Gastroesophageal sphincter (tissue), 4 donors: ENCODE measurements at regions not wholly inside any gene's neighbourhood (a gene's known extent, or its start where the extent isn't known, plus 50 kb on each side); places are given as distances from the start of the nearest gene placed in this dataset.

ENCODE experiments used
- ATAC-seq: fragments of 150-250 bp; one replicate; pipeline ENCODE4 v1.9.1; 2016; ENCODE audit warnings: mild to moderate bottlenecking, moderate library complexity
- H3K27ac ChIP-seq, 4 donors: fragments of 200-600 bp; sonication (generic) in 3 of 4; 1 replicate in 3 of 4; 2 replicates in 1 of 4; pipeline ENCODE4 v1.5.1; 2016 to 2019
- H3K27me3 ChIP-seq: fragments of 200-600 bp; sonication (generic); one replicate; pipeline ENCODE4 v1.5.1; 2019
- H3K36me3 ChIP-seq, 2 donors: fragments of 200-600 bp; sonication (generic); one replicate each; pipeline ENCODE4 v1.5.1; 2019; ENCODE audit warnings: control low read depth in 1 of 2
- H3K4me1 ChIP-seq, 3 donors: fragments of 200-600 bp; sonication (generic); 1 replicate in 2 of 3; 2 replicates in 1 of 3; pipeline ENCODE4 v1.5.1; 2016 to 2019; ENCODE audit warnings: control low read depth in 2 of 3
- H3K4me3 ChIP-seq, 2 donors: fragments of 200-600 bp; sonication (generic); one replicate each; pipeline ENCODE4 v1.5.1; 2019; ENCODE audit warnings: mild to moderate bottlenecking in 1 of 2, moderate library complexity in 1 of 2
- H3K9me3 ChIP-seq, 3 donors: fragments of 200-600 bp; sonication (generic); one replicate each; pipeline ENCODE4 v1.5.1; 2017 to 2019; ENCODE audit warnings: control low read depth in 2 of 3
- EP300 ChIP-seq: sonication (generic); formaldehyde crosslinking; IDR thresholded peaks from one replicate; pipeline ENCODE4 v1.6.1; 2017; ENCODE audit warnings: antibody characterized with exemption, mild to moderate bottlenecking
- POLR2A ChIP-seq, 2 donors: fragments of 450-650 bp; IDR thresholded peaks; one replicate each; pipeline ENCODE4 v1.6.1; 2017; ENCODE audit warnings: antibody characterized with exemption in 2 of 2, mild to moderate bottlenecking in 2 of 2, moderate library complexity in 1 of 2
- POLR2AphosphoS5 ChIP-seq: sonication (generic); formaldehyde crosslinking; IDR thresholded peaks from one replicate; pipeline ENCODE4 v1.6.1; 2017; ENCODE audit warnings: antibody characterized with exemption
- WGBS, 2 donors: methylation state at CpG; one replicate each; pipeline ENCODE4 v1.1.5; 2018; ENCODE audit warnings: low coverage in 1 of 2; 5-methylcytosine and 5-hydroxymethylcytosine counted together
- TF ChIP-seq, protein P1 (sequence below), 4 experiments: fragments of 200-600 bp in 2 of 4; fragments of 450-650 bp in 2 of 4; sonication (generic) in 1 of 4; IDR thresholded peaks; one replicate each; pipeline ENCODE4 v1.5.1; 2017 to 2019; ENCODE audit warnings: antibody characterized with exemption in 4 of 4, mild to moderate bottlenecking in 2 of 4, moderate library complexity in 2 of 4

DNA sequence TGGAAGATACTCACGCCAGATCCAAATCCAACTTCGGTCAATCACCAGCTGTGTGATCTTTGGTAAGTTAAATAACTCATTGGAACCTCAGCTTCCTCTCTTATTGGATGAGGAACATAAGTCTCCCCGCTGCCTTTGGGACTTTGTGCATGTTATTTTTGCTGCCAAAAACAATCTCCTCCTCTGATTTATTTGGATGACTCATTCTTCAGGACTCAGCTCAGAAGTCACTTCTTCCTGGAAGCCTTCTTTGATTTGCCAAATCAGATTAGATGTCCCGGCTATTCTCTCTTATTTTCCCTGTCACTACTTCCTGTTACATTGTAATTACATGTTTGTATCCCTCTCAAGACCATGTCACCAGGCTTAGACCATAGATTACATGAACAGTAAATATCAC lies 138.0 kb upstream of the BOD1L1 start:
- no peaks in the 10 kb centered on the region for H3K27me3 ChIP-seq
- TF ChIP-seq POLR2AphosphoS5 (no peak), EP300 (no peak), POLR2A (IDR thresholded peaks at IDR 0.05) (no peak)
- TF ChIP-seq, protein P1, sequence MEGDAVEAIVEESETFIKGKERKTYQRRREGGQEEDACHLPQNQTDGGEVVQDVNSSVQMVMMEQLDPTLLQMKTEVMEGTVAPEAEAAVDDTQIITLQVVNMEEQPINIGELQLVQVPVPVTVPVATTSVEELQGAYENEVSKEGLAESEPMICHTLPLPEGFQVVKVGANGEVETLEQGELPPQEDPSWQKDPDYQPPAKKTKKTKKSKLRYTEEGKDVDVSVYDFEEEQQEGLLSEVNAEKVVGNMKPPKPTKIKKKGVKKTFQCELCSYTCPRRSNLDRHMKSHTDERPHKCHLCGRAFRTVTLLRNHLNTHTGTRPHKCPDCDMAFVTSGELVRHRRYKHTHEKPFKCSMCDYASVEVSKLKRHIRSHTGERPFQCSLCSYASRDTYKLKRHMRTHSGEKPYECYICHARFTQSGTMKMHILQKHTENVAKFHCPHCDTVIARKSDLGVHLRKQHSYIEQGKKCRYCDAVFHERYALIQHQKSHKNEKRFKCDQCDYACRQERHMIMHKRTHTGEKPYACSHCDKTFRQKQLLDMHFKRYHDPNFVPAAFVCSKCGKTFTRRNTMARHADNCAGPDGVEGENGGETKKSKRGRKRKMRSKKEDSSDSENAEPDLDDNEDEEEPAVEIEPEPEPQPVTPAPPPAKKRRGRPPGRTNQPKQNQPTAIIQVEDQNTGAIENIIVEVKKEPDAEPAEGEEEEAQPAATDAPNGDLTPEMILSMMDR (IDR thresholded peaks at IDR 0.05), result no peak
- no peaks in the 10 kb centered on the region for H3K36me3 ChIP-seq
- no peaks in the 10 kb centered on the region for H3K4me1 ChIP-seq
- no peak for ATAC-seq
- no peak overlapping the region for H3K27ac ChIP-seq
- 67 to 75% methylated on average over 3 to 4 of the region's 4 CpGs for WGBS, 2 donors
- peaks cover 0 to 10% (median 0%) of the 10 kb centered on the region in 3 donors for H3K9me3 ChIP-seq
- H3K4me3 ChIP-seq, result no peak overlapping the region

DNA sequence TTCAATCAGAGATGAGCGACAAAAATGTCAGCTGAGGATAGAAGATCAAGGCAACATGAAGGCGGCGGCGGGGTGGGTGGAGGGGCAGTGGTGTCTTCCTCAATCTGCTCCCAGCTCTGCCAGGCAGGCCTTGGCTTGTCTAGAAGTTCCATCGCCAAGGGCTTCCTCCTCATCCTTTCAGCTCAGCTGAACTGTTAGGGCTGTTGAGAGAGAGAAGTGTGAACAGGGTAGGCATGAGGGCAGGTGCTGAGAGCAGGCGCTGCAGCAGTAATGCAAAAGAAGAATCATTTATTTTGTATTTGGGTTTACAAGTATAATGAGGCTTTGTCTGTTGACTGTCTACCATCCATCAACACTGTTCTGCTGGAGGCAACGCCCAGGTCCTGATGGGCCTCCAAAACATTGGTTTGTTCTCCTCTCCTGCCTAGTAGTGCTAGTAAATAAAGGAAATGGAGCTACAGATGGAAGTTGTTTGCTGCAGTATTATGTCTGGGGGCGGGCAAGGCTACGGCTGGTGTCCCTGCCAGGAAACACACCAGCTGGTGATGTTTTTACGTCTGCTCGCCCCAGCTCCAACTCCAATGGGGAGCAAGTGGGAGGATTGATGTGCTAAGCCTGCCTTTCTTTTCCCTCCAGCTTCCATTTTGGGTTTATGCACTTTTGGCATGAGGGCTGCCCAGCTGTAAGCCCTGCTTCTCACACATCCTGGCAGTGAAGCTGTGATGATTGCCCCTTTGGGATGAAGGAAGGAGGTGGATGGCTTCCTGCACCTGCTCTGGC lies 139.4 kb upstream of the BOD1L1 start:
- Histone ChIP-seq H3K4me1 (no peaks in the 10 kb centered on the region), H3K9me3 (peaks cover 0 to 17% (median 0%) of the 10 kb centered on the region in 3 donors), H3K36me3 (no peaks in the 10 kb centered on the region), H3K4me3 (no peak overlapping the region), H3K27me3 (no peaks in the 10 kb centered on the region), H3K27ac (no peak overlapping the region)
- ATAC-seq, result no peak
- TF ChIP-seq, protein P1 (IDR thresholded peaks at IDR 0.05), result no peak
- TF ChIP-seq POLR2A (IDR thresholded peaks at IDR 0.05), result no peak
- TF ChIP-seq EP300, result no peak
- no peak for TF ChIP-seq POLR2AphosphoS5
- 69% methylated on average over 10 of the region's 11 CpGs for WGBS, 2 donors

DNA sequence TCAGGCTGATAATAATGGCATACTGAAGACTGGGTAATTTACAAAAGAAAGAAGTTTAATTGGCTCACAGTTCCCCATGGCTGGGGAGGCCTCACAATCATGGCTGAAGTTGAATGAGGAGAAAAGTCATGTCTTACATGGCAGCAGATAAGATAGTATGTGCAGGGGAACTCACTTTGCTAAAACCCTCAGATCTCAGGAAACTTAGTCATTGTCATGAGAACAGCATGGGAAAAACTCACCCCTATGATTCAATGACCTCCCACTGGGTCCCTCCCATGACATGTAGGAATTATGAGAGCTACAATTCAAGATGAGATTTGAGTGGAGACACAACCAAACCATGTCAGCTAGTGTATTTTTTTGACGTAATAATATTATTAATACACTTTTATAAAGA lies 149.8 kb upstream of the BOD1L1 start:
- TF ChIP-seq, protein P1 (IDR thresholded peaks at IDR 0.05), result no peak
- no peak for TF ChIP-seq POLR2A (IDR thresholded peaks at IDR 0.05)
- no peak for TF ChIP-seq POLR2AphosphoS5
- no peak for TF ChIP-seq EP300
- ATAC-seq, result no peak
- Histone ChIP-seq H3K4me3 (no peak overlapping the region), H3K27ac (no peak overlapping the region), H3K36me3 (no peaks in the 10 kb centered on the region), H3K27me3 (no peaks in the 10 kb centered on the region), H3K9me3 (peaks cover 0 to 14% (median 0%) of the 10 kb centered on the region in 3 donors), H3K4me1 (no peaks in the 10 kb centered on the region)
- WGBS, 2 donors, result 5 to 88% methylated on average over 1 of the region's 1 CpG

DNA sequence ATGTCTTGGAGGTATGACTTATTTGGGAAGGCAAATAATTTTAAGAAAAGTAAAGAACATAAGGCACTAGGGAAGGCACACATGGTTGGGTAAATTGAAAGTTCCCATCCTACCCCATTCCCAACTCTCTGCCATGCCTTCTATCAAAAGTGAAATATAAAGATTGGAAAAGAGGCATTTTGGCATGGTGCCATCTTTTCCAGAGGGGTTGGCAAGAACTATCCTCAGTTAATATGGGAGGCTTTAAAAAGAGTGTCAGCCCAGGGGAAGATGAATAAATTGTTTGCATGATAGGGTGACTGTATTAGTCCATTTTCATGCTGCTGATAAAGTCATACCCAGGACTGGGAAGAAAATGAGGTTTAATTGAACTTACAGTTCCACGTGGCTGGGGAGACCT lies 150.8 kb upstream of the BOD1L1 start:
- Histone ChIP-seq H3K4me3 (no peak overlapping the region), H3K4me1 (no peaks in the 10 kb centered on the region), H3K9me3 (peaks cover 0 to 4% (median 0%) of the 10 kb centered on the region in 3 donors), H3K27me3 (no peaks in the 10 kb centered on the region), H3K36me3 (no peaks in the 10 kb centered on the region), H3K27ac (no peak overlapping the region)
- 75% methylated on average over 1 of the region's 1 CpG; no CpG with 5 or more reads in 1 of the 2 donors for WGBS, 2 donors
- no peak for TF ChIP-seq POLR2AphosphoS5
- TF ChIP-seq EP300, result no peak
- TF ChIP-seq, protein P1 (IDR thresholded peaks at IDR 0.05), result no peak
- ATAC-seq, result no peak

DNA sequence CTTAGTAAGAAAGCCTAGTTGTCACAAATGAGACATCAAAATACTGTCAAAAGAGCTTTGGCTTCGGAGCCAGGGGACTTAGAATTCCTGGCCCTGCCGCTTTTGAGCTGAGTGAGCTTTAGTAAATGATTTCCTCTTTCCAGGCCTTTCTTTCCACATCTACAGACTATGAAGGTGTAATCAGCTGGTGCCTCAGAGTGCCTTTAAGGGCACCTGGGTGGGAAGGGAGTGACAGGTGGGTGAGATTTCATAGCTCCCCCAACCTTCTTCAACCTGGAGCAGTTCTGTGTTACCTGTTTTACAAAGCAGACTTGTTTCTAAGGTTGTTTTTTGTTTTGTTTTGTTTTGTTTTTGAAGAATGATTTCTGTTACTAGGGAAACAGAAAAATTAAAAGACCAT lies 154.7 kb upstream of the BOD1L1 start:
- Histone ChIP-seq H3K9me3 (no peaks in the 10 kb centered on the region), H3K4me1 (no peaks in the 10 kb centered on the region), H3K27ac (no peak overlapping the region), H3K27me3 (no peaks in the 10 kb centered on the region), H3K4me3 (no peak overlapping the region), H3K36me3 (no peaks in the 10 kb centered on the region)
- 56 to 79% methylated on average over 2 of the region's 2 CpGs for WGBS, 2 donors
- no peak for ATAC-seq
- TF ChIP-seq EP300 (no peak), POLR2A (IDR thresholded peaks at IDR 0.05) (no peak), POLR2AphosphoS5 (no peak)
- TF ChIP-seq, protein P1 (IDR thresholded peaks at IDR 0.05), result no peak
